Astrocyte of the spinal cord (primary cell): ENCODE measurements at regions not wholly inside any gene's neighbourhood (a gene's known extent, or its start where the extent isn't known, plus 50 kb on each side); places are given as distances from the start of the nearest gene placed in this dataset.

Experiments
- DNase-seq: peaks from one replicate; pipeline ENCODE4 v3.0.0; 2011; ENCODE audit warnings: low read depth, low spot score
- H3K4me3 ChIP-seq: 2 replicates; pipeline ENCODE4 v1.5.1; 2011; ENCODE audit warnings: low read depth, mild to moderate bottlenecking, low read length, moderate library complexity
- in situ Hi-C: cut with HindIII; loops from 2 replicates; pipeline ENCODE4 v1.10.0; 2017; ENCODE audit warnings: low sequenced_read_pairs
- TF ChIP-seq, protein P1 (sequence below): IDR thresholded peaks from 2 replicates; pipeline ENCODE4 v1.5.1; 2012; ENCODE audit warnings: low read depth, mild to moderate bottlenecking, low read length, inconsistent platforms

DNA sequence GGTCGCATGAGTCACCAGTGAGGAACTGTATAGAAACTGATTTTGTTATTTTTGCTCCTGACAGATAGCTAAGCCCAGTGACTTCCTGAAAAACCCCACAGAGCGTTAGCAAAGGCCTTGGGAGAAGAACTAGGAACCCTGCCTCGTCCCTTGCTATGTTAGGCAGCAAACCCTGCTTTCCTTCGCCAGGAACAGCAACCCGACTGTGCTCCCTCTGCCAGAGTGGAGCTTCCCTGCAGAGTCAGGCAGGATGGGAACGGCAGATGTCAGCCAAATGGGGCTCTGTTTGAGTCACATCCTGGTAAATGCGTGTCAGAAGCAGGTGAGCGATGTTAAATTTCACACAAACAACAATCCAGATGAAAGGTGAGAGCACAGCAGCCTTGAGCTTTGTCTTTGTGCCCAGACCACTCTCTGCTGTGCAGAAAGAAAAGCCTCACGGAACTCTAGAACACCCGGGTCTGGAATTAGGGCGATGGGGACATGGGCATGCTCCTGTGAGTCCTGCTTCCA, 186.6 kb downstream of the ADAMTS15 start:
- in situ Hi-C loops: no loop called here
- peak; percentile 90 for DNase-seq
- TF ChIP-seq, protein P1, sequence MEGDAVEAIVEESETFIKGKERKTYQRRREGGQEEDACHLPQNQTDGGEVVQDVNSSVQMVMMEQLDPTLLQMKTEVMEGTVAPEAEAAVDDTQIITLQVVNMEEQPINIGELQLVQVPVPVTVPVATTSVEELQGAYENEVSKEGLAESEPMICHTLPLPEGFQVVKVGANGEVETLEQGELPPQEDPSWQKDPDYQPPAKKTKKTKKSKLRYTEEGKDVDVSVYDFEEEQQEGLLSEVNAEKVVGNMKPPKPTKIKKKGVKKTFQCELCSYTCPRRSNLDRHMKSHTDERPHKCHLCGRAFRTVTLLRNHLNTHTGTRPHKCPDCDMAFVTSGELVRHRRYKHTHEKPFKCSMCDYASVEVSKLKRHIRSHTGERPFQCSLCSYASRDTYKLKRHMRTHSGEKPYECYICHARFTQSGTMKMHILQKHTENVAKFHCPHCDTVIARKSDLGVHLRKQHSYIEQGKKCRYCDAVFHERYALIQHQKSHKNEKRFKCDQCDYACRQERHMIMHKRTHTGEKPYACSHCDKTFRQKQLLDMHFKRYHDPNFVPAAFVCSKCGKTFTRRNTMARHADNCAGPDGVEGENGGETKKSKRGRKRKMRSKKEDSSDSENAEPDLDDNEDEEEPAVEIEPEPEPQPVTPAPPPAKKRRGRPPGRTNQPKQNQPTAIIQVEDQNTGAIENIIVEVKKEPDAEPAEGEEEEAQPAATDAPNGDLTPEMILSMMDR: no peak
- H3K4me3 ChIP-seq: no peak overlapping the region

GRCh38 chr11:130635937-130636630, 187.6 kb downstream of the ADAMTS15 start:
- DNase-seq: no peak
- in situ Hi-C loops: no loop called here
- no peak overlapping the region for H3K4me3 ChIP-seq
- TF ChIP-seq, protein P1: no peak

- in situ Hi-C loops: no loop called here
- TF ChIP-seq, protein P1: no peak
- DNase-seq: peak; percentile 91
- no peak overlapping the region for H3K4me3 ChIP-seq
Measured at GRCh38 chr11:130636722-130637464, 188.4 kb downstream of the ADAMTS15 start.

- TF ChIP-seq, protein P1: no peak
- DNase-seq: no peak
- no peak overlapping the region for H3K4me3 ChIP-seq
- in situ Hi-C loops: no loop called here
Measured at GRCh38 chr11:130637566-130637965, 189.1 kb downstream of the ADAMTS15 start.

- TF ChIP-seq, protein P1: no peak
- no peak overlapping the region for H3K4me3 ChIP-seq
- no peak for DNase-seq
- in situ Hi-C loops: no loop called here
Measured at GRCh38 chr11:130638033-130638432, 189.6 kb downstream of the ADAMTS15 start.

DNA sequence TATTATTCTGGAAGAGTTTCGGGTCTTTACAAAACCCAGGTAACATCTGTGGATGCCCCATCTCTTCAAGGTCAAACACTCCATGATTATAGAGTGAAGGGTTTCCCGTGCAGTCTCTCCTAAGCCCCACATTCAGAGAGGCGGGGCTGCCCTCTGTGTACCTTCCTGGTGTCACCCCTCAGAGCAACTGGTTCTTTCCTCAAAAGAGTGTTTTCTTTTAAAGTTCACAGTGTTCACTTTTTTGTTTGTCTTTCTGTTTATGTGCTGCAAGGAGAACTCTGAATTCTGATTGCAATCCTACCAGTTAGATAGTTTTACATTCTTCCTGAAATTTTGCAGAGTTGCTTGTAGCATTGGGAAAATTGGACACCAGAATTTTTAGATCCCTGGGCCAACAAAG, 190.2 kb downstream of the ADAMTS15 start:
- no peak for DNase-seq
- H3K4me3 ChIP-seq: no peak overlapping the region
- TF ChIP-seq, protein P1: no peak
- in situ Hi-C loops: no loop called here
